Ovary (tissue), 7 donors: ENCODE measurements at regions not wholly inside any gene's neighbourhood (a gene's known extent, or its start where the extent isn't known, plus 50 kb on each side); places are given as distances from the start of the nearest gene placed in this dataset.

ENCODE experiments used
- DNase-seq, 5 donors: peaks; one replicate each; pipeline ENCODE4 v3.0.0-alpha.2; 2019 to 2020
- H3K27ac ChIP-seq, 2 donors: fragments of 200-600 bp; one replicate each; pipeline versions ENCODE4 v1.5.1 to v1.8.0; 2019 to 2022
- H3K27me3 ChIP-seq: fragments of 200-600 bp; one replicate; pipeline ENCODE4 v1.8.0; 2022
- H3K36me3 ChIP-seq: fragments of 200-600 bp; sonication (generic); one replicate; pipeline ENCODE4 v1.5.1; 2019
- H3K4me1 ChIP-seq: one replicate; pipeline ENCODE4 v1.8.1; 2013; ENCODE audit warnings: mild to moderate bottlenecking, moderate library complexity; ENCODE audit not compliant: insufficient read depth
- H3K4me3 ChIP-seq: fragments of 200-600 bp; sonication (generic); one replicate; pipeline ENCODE4 v1.5.1; 2017
- H3K9me3 ChIP-seq, 2 donors: fragments of 200-600 bp in 1 of 2; sonication (generic) in 1 of 2; one replicate each; pipeline versions ENCODE4 v1.5.1 to v1.8.1; 2013 to 2019; ENCODE audit warnings: mild to moderate bottlenecking in 1 of 2, moderate library complexity in 1 of 2
- EP300 ChIP-seq: sonication (generic); formaldehyde crosslinking; IDR thresholded peaks from one replicate; pipeline ENCODE4 v1.6.1; 2017; ENCODE audit warnings: antibody characterized with exemption
- POLR2A ChIP-seq: fragments of 450-650 bp; IDR thresholded peaks from one replicate; pipeline ENCODE4 v1.6.1; 2017; ENCODE audit warnings: antibody characterized with exemption, mild to moderate bottlenecking, moderate library complexity
- WGBS, 3 donors: extraction: QIAGEN DNeasy Blood & Tissue Kit in 1 of 3; methylation state at CpG; one replicate each; pipeline versions ENCODE4 v1.1.5 to v1.1.7; 2013 to 2017; 5-methylcytosine and 5-hydroxymethylcytosine counted together
- intact Hi-C, 4 donors: fragments of 100-400 bp; cut with DNase I; formaldehyde crosslinking; loops; one replicate each; pipeline versions ENCODE4 v1.11.0 to v1.15.1; 2022 to 2023
- TF ChIP-seq, protein P1 (sequence below), 3 donors: fragments of 450-650 bp in 2 of 3; fragments of 200-600 bp in 1 of 3; IDR thresholded peaks; one replicate each; pipeline versions ENCODE4 v1.5.1 to v1.8.0; 2016 to 2022; ENCODE audit warnings: antibody characterized with exemption in 3 of 3, mild to moderate bottlenecking in 1 of 3
- donor health status: DM: no; HTN: no; CAD: no; lungs with moderate emphysema.
- donor health status: DM: no; HTN: no; CAD: no.
- donor health status: Bipolar disorder and iron deficiency.
- donor health status: DM: no; HTN: no; CAD: no.
- donor health status: DM: yes; HTN: yes; CAD: no.

DNA sequence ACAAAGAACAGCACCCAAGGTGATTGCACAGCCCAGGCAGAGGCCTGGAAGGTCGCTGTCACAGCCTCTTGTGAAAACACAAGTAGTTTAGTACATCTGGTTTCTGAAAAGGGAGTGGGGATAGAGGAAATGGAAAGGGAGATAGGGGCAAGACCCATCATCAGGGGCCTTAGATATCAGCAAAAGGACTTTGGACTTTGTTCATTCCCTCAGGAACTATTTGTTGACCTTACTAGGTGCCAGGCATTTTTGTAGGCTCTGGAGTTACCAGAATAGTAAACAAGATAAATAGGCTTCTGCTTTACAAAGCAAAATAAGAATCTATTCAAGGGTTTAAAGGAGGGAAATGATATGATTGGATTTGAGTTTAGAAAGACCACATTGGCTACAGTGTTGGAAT lies 199.4 kb upstream of the CDKN3 start:
- H3K9me3 ChIP-seq = no peaks in the 10 kb centered on the region
- no peak overlapping the region for H3K4me3 ChIP-seq
- H3K4me1 ChIP-seq = no peaks in the 10 kb centered on the region
- no peak for DNase-seq
- H3K27ac ChIP-seq = no peak overlapping the region
- H3K36me3 ChIP-seq = no peaks in the 10 kb centered on the region
- H3K27me3 ChIP-seq = no peaks in the 10 kb centered on the region
- 67 to 85% (median 83%) methylated on average over 1 of the region's 1 CpG for WGBS, 3 donors
- intact Hi-C loops = no loop called here
- TF ChIP-seq EP300 = no peak
- TF ChIP-seq, protein P1, sequence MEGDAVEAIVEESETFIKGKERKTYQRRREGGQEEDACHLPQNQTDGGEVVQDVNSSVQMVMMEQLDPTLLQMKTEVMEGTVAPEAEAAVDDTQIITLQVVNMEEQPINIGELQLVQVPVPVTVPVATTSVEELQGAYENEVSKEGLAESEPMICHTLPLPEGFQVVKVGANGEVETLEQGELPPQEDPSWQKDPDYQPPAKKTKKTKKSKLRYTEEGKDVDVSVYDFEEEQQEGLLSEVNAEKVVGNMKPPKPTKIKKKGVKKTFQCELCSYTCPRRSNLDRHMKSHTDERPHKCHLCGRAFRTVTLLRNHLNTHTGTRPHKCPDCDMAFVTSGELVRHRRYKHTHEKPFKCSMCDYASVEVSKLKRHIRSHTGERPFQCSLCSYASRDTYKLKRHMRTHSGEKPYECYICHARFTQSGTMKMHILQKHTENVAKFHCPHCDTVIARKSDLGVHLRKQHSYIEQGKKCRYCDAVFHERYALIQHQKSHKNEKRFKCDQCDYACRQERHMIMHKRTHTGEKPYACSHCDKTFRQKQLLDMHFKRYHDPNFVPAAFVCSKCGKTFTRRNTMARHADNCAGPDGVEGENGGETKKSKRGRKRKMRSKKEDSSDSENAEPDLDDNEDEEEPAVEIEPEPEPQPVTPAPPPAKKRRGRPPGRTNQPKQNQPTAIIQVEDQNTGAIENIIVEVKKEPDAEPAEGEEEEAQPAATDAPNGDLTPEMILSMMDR (IDR thresholded peaks at IDR 0.05) = no peak
- TF ChIP-seq POLR2A = no peak

DNA sequence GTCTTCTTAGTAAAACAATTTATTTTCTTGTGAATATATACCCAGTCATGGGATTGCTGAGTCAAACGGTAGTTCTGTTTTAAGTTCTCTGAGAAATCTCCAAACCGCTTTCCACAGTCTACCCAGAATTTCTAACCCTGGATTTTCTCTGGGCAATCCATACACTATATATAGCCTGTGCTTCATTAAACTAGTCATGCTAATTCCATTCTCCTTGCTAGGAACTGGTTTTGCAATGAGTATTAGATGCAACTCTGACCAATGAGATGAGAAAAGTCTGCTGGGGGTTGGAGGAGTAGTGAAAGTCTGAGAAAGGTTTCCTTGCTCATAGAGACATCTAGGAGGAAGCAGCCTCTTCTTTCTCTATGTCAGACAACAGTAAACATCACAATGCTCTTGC lies 196.1 kb upstream of the CDKN3 start:
- intact Hi-C loops = no loop called here
- 90 to 97% (median 93%) methylated on average over 2 of the region's 2 CpGs for WGBS, 3 donors
- no peaks in the 10 kb centered on the region for H3K9me3 ChIP-seq
- H3K36me3 ChIP-seq = no peaks in the 10 kb centered on the region
- DNase-seq = no peak
- H3K4me1 ChIP-seq = no peaks in the 10 kb centered on the region
- no peak overlapping the region for H3K27ac ChIP-seq
- H3K4me3 ChIP-seq = no peak overlapping the region
- TF ChIP-seq, protein P1 (IDR thresholded peaks at IDR 0.05) = no peak
- TF ChIP-seq EP300 (no peak), POLR2A (no peak)
- H3K27me3 ChIP-seq = no peaks in the 10 kb centered on the region

DNA sequence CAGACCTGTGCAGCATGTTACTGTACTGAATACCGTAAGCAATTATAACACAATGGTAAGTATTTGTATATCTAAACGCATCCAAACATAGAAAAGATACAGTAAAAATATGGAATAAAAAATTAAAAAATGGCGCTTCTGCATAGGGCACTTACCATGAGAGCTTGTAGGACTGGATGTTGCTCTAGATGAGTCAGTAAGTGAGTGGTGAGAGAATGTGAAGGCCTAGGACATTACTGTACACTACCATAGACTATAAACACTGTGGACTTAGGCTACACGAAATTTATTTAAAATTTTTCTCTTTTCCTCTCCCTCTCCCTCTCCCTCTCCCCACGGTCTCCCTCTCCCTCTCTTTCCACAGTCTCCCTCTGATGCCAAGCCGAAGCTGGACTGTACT lies 194.5 kb upstream of the CDKN3 start:
- no peaks in the 10 kb centered on the region for H3K9me3 ChIP-seq
- TF ChIP-seq POLR2A (no peak), EP300 (no peak)
- TF ChIP-seq, protein P1 (IDR thresholded peaks at IDR 0.05) = no peak
- no peak overlapping the region for H3K27ac ChIP-seq
- no peak overlapping the region for H3K4me3 ChIP-seq
- intact Hi-C loops = no loop called here
- 94 to 96% (median 94%) methylated on average over 6 of the region's 6 CpGs for WGBS, 3 donors
- DNase-seq = no peak
- no peaks in the 10 kb centered on the region for H3K4me1 ChIP-seq
- H3K27me3 ChIP-seq = no peaks in the 10 kb centered on the region
- H3K36me3 ChIP-seq = no peaks in the 10 kb centered on the region

DNA sequence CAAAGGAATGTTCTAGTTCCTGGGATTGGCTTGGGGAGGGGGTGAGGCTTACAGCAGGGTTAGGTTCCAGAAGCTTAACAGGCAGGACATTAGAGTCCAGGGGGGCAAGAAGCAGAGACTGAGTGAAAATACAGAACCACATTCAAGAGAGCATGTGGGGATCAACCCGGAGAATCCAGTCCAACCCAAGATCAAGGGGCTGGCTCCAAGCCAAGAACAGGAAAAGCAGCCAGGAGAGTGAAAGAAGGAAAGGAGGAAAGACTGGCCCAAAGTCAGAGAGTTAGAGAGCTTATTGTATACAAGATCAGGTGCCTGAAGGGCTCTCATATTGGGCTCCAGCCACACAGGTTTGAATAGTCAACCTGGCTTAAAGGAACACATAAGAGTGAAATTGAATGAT lies 190.3 kb upstream of the CDKN3 start:
- no peaks in the 10 kb centered on the region for H3K36me3 ChIP-seq
- no peak for DNase-seq
- no peaks in the 10 kb centered on the region for H3K27me3 ChIP-seq
- no peak overlapping the region for H3K4me3 ChIP-seq
- no peak overlapping the region for H3K27ac ChIP-seq
- TF ChIP-seq POLR2A (no peak), EP300 (no peak)
- TF ChIP-seq, protein P1 (IDR thresholded peaks at IDR 0.05) = no peak
- 5 to 26% (median 17%) methylated on average over 1 of the region's 1 CpG for WGBS, 3 donors
- no peaks in the 10 kb centered on the region for H3K4me1 ChIP-seq
- no peaks in the 10 kb centered on the region for H3K9me3 ChIP-seq
- intact Hi-C loops = no loop called here

DNA sequence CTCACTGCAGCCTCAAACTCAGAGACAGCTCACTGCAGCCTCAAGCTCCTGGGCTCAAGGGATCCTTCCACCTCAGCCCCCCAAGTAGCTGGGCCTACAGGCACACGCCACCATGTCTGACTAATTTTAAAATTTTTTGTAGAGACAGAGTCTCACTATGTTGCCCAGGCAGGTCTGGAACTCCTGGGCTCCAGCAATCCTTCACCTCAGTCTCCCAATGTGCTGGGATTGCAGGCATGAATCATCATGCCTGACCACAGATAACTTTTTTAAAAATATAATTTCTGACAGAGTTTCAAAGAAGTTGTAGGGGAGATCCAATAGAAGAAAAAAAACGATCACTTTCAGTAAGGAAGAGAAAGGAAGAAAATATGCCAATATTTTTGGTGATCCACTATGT lies 189.7 kb upstream of the CDKN3 start:
- H3K27ac ChIP-seq = no peak overlapping the region
- H3K4me3 ChIP-seq = no peak overlapping the region
- 61 to 65% (median 65%) methylated on average over 2 of the region's 2 CpGs for WGBS, 3 donors
- H3K4me1 ChIP-seq = no peaks in the 10 kb centered on the region
- H3K27me3 ChIP-seq = no peaks in the 10 kb centered on the region
- H3K36me3 ChIP-seq = no peaks in the 10 kb centered on the region
- no peaks in the 10 kb centered on the region for H3K9me3 ChIP-seq
- DNase-seq = no peak
- intact Hi-C loops = no loop called here
- TF ChIP-seq, protein P1 (IDR thresholded peaks at IDR 0.05) = no peak
- TF ChIP-seq POLR2A = no peak
- TF ChIP-seq EP300 = no peak
